ENCODE measurements at regions not wholly inside any gene's neighbourhood (a gene's known extent, or its start where the extent isn't known, plus 50 kb on each side); places are given as distances from the start of the nearest gene placed in this dataset.

GRCh38 chr5:98454904-98455303, 318.6 kb upstream of the RGMB start:
- H2BK5ac ChIP-seq (ENCODE audit: low read depth, low read length, poor library complexity, severe bottlenecking) = peak overlapping the region; percentile 96
- H3K79me1 ChIP-seq (ENCODE audit: low read depth in 1 of 2, low read length in 2 of 2) = 0 out of 4 replicates have a peak, but pooled peaks cover 0 to 8% of the 10 kb centered on the region in 2 experiments
- no TSS peak for BruUV-seq (replicated peaks)
- 0 out of 2 replicates have a peak, but pooled peaks cover 5% of the 10 kb centered on the region for H3K9me1 ChIP-seq (ENCODE audit: insufficient read depth, low read length)
- H4K5ac ChIP-seq (ENCODE audit: low read depth, low read length) = peak overlapping the region; percentile 89; the same call in 1 of the 2 replicates
- peaks cover 8% of the 10 kb centered on the region for H3K4me1 ChIP-seq (ENCODE audit: control insufficient read depth, insufficient read depth, low read length)
- H3K4ac ChIP-seq (ENCODE audit: low read depth, low read length) = peak overlapping the region; percentile 49; the same call in 1 of the 2 replicates
- peak overlapping the region; percentile 38; the same call in 1 of the 2 replicates for H3K27ac ChIP-seq (ENCODE audit: insufficient read depth, low read length)
- H2BK20ac ChIP-seq (ENCODE audit: low read depth, low read length) = peak overlapping the region; percentile 80; the same call in 1 of the 2 replicates
- ATAC-seq (ENCODE audit: low read depth) (peak; percentile 69), DNase-seq (peak; percentile 97)
- peak overlapping the region; percentile 95; the same call in 1 of the 2 replicates for H3K18ac ChIP-seq (ENCODE audit: low read depth, low read length)
- peak overlapping the region; percentile 32; the same call in 1 of the 2 replicates for H3K14ac ChIP-seq (replicated peaks; ENCODE audit: low read depth, low read length)
- H2BK15ac ChIP-seq (ENCODE audit: low read depth, low read length) = 0 out of 3 replicates have a peak overlapping the region, but pooled peaks have one; percentile 49
- no peaks in the 10 kb centered on the region for H3K27me3 ChIP-seq (ENCODE audit: control insufficient read depth, insufficient read depth, low read length)
- dilution Hi-C loops (cut with HindIII; ENCODE audit: low sequenced_read_pairs, unreplicated experiment) = no loop called here
- H2AK5ac ChIP-seq (ENCODE audit: low read depth, low read length) = no peak overlapping the region
- H3K36me3 ChIP-seq (ENCODE audit: control insufficient read depth, insufficient read depth, low read length) = no peaks in the 10 kb centered on the region
- in situ Hi-C loops (cut with MboI; ENCODE audit: low sequenced_read_pairs) = loop anchor here (10.0 kb wide), 1 partner anchor 310 kb away; no protein-coding TSS in a partner anchor
- H4K20me1 ChIP-seq (ENCODE audit: insufficient read depth, low read length) = no peaks in the 10 kb centered on the region
- intact Hi-C loops (cut with micrococcal nuclease) = loop anchor here (1.0 to 5.0 kb wide), 3 partner anchors 103 to 313 kb away; no protein-coding TSS in a partner anchor
- H3K4me3 ChIP-seq (ENCODE audit: insufficient read depth, low read depth, low read length) = peak overlapping the region; percentile 23; the same call in 1 of the 2 replicates
- no peak overlapping the region for H2AFZ ChIP-seq (replicated peaks; ENCODE audit: low read length, poor library complexity)
- ChIA-PET CTCF (interaction anchor here (1.3 to 1.7 kb wide), 3 partner anchors 40 to 315 kb away, joined by 3 to 7 read pairs (median 6); no protein-coding TSS in a partner anchor), POLR2A (ENCODE audit: unreplicated experiment) (interaction anchor here (0.6 kb wide), 1 partner anchor 318 kb away, joined by 3 read pairs; no protein-coding TSS in a partner anchor)
- no peak overlapping the region for H2AK9ac ChIP-seq (replicated peaks; ENCODE audit: low read depth, low read length, poor library complexity)
- peak overlapping the region; percentile 51; the same call in 1 of the 2 replicates for H3K23ac ChIP-seq (ENCODE audit: low read depth, low read length)
- H4K8ac ChIP-seq (ENCODE audit: low read depth in 2 of 2, low read length in 2 of 2) = peak overlapping the region; percentile 50 to 71; a peak in 3 of 4 replicates
- H4K91ac ChIP-seq (ENCODE audit: insufficient read depth, low read depth, low read length) = peak overlapping the region; percentile 75; the same call in 1 of the 2 replicates
- H3K56ac ChIP-seq (ENCODE audit: extremely low read depth, insufficient read depth, low read length) = peak overlapping the region; percentile 88
- no CpG with 5 or more reads among the region's 4 CpGs for WGBS, 2 experiments (ENCODE audit: extremely low coverage in 2 of 2, insufficient read length in 1 of 2)
- peak overlapping the region; percentile 92 for H2BK120ac ChIP-seq (ENCODE audit: low read depth, low read length)
- H3K9me3 ChIP-seq (ENCODE audit: control insufficient read depth, insufficient read depth, low read length) = no peaks in the 10 kb centered on the region
- peak overlapping the region; percentile 89; the same call in 1 of the 2 replicates for H3K4me2 ChIP-seq (ENCODE audit: low read depth, low read length)
- no peak overlapping the region for H3K9ac ChIP-seq (ENCODE audit: low read depth, low read length)
- TF ChIP-seq CEBPB (IDR thresholded peaks at IDR 0.05; ENCODE audit: low read depth, low read length) = peak; percentile 78
- TF ChIP-seq ELK1 (IDR thresholded peaks at IDR 0.05; ENCODE audit: borderline replicate concordance, low read depth, low read length) = no peak
- TF ChIP-seq RCOR1 (IDR thresholded peaks at IDR 0.05; ENCODE audit: insufficient replicate concordance, low read length) = no peak
- TF ChIP-seq MAZ (IDR thresholded peaks at IDR 0.05; ENCODE audit: borderline replicate concordance, low read depth, low read length) = no peak
- TF ChIP-seq MAFK (IDR thresholded peaks at IDR 0.05; ENCODE audit: low read depth, low read length) = peak; percentile 7; the same call in 1 of the 2 replicates
- no peak for TF ChIP-seq USF2 (IDR thresholded peaks at IDR 0.05; ENCODE audit: low read depth, low read length)
- no peak for TF ChIP-seq RFX5 (IDR thresholded peaks at IDR 0.05; ENCODE audit: low read depth, low read length)
- no peak for TF ChIP-seq POLR2A (IDR thresholded peaks at IDR 0.05; ENCODE audit: low read depth, low read length)
- TF ChIP-seq FOS (IDR thresholded peaks at IDR 0.05; ENCODE audit: low read depth, low read length) = peak; percentile 70
- peak; percentile 62 for TF ChIP-seq RAD21 (IDR thresholded peaks at IDR 0.05; ENCODE audit: low read length)
- peak; percentile 46; the same call in 1 of the 2 replicates for TF ChIP-seq SMC3 (IDR thresholded peaks at IDR 0.05; ENCODE audit: low read depth, low read length)
- TF ChIP-seq CHD1 (IDR thresholded peaks at IDR 0.05; ENCODE audit: low read depth, low read length) = no peak
- TF ChIP-seq NFE2L2 (IDR thresholded peaks at IDR 0.05; ENCODE audit: low read depth, low read length) = peak; percentile 2; the same call in 1 of the 2 replicates
- TF ChIP-seq CTCF (conservative IDR thresholded peaks at IDR 0.05; ENCODE audit: low read depth, low read length) = peak; percentile 44
- no peak for TF ChIP-seq BHLHE40 (IDR thresholded peaks at IDR 0.05; ENCODE audit: low read depth, low read length)
